GM23338 (cell line): ENCODE measurements at regions not wholly inside any gene's neighbourhood (a gene's known extent, or its start where the extent isn't known, plus 50 kb on each side); places are given as distances from the start of the nearest gene placed in this dataset.

ENCODE experiments used
- ATAC-seq: fragments of 200-7000 bp; cut with Tn5 transposase; 3 replicates; pipeline ENCODE4 v1.9.1; 2020
- DNase-seq: peaks from one replicate; pipeline ENCODE4 v3.0.0-alpha.2; 2015; ENCODE audit warnings: low spot score
- H2AFZ ChIP-seq: fragments of 200-600 bp; sonication (generic); 2 replicates; pipeline ENCODE4 v1.8.0; 2016; ENCODE audit warnings: antibody characterized with exemption, mild to moderate bottlenecking, moderate library complexity
- H3F3A ChIP-seq: fragments of 200-600 bp; sonication (generic); replicated peaks from 2 replicates; pipeline ENCODE4 v1.8.0; 2017; ENCODE audit warnings: antibody characterized with exemption, mixed run types, low read depth
- H3K27ac ChIP-seq: fragments of 200-600 bp; sonication (generic); 2 replicates; pipeline ENCODE4 v1.6.1; 2016; ENCODE audit warnings: low read depth
- H3K27me3 ChIP-seq: fragments of 200-600 bp; sonication (generic); 2 replicates; pipeline ENCODE4 v1.8.0; 2016; ENCODE audit warnings: mild to moderate bottlenecking, mixed run types, moderate library complexity; ENCODE audit not compliant: insufficient read depth
- H3K36me3 ChIP-seq: fragments of 200-600 bp; sonication (generic); 2 replicates; pipeline ENCODE4 v1.8.0; 2016; ENCODE audit warnings: mild to moderate bottlenecking; ENCODE audit not compliant: insufficient read depth
- H3K4me1 ChIP-seq: fragments of 200-600 bp; sonication (generic); 2 replicates; pipeline ENCODE4 v1.8.0; 2016; ENCODE audit warnings: mild to moderate bottlenecking, moderate library complexity; ENCODE audit not compliant: insufficient read depth
- H3K4me2 ChIP-seq: fragments of 200-600 bp; sonication (generic); 2 replicates; pipeline ENCODE4 v1.7.1; 2017; ENCODE audit warnings: mixed run types
- H3K4me3 ChIP-seq: fragments of 200-600 bp; sonication (generic); 2 replicates; pipeline ENCODE4 v1.6.1; 2016; ENCODE audit warnings: mixed run types
- H3K79me2 ChIP-seq: fragments of 200-600 bp; sonication (generic); replicated peaks from 2 replicates; pipeline ENCODE4 v1.8.0; 2017; ENCODE audit warnings: mild to moderate bottlenecking; ENCODE audit not compliant: insufficient read depth
- H3K9me2 ChIP-seq: fragments of 200-600 bp; sonication (generic); 2 replicates; pipeline ENCODE4 v1.8.0; 2017; ENCODE audit not compliant: insufficient read depth
- H4K20me1 ChIP-seq: fragments of 200-600 bp; sonication (generic); replicated peaks from 2 replicates; pipeline ENCODE4 v1.8.0; 2017; ENCODE audit warnings: mild to moderate bottlenecking; ENCODE audit not compliant: insufficient read depth
- H3K27ac Mint-ChIP-seq: 2 replicates; pipeline ENCODE4 v1.8.0; 2020; ENCODE audit warnings: inconsistent platforms, mild to moderate bottlenecking, moderate library complexity, mixed read lengths
- H3K27me3 Mint-ChIP-seq: 3 replicates; pipeline ENCODE4 v1.8.0; 2022; ENCODE audit warnings: low read depth, mild to moderate bottlenecking, moderate library complexity, mixed read lengths, inconsistent platforms; ENCODE audit not compliant: insufficient read depth, poor library complexity
- H3K36me3 Mint-ChIP-seq: 3 replicates; pipeline ENCODE4 v1.8.0; 2021; ENCODE audit warnings: low read depth, mild to moderate bottlenecking, inconsistent platforms, moderate library complexity, mixed read lengths
- H3K4me1 Mint-ChIP-seq: 3 replicates; pipeline ENCODE4 v1.8.0; 2020; ENCODE audit warnings: mild to moderate bottlenecking, inconsistent platforms, mixed read lengths
- H3K4me3 Mint-ChIP-seq: 3 replicates; pipeline ENCODE4 v1.8.0; 2021; ENCODE audit warnings: moderate library complexity, mild to moderate bottlenecking, inconsistent platforms, mixed read lengths
- H3K9me3 Mint-ChIP-seq: 3 replicates; pipeline ENCODE4 v1.8.0; 2020; ENCODE audit warnings: moderate library complexity, mild to moderate bottlenecking, inconsistent platforms, mixed read lengths
- CREB1 ChIP-seq: fragments of 250-450 bp; sonication (Bioruptor Pico); IDR thresholded peaks from 2 replicates; pipeline ENCODE4 v1.5.0; 2020; ENCODE audit warnings: low read depth, mild to moderate bottlenecking, moderate library complexity
- CTCF ChIP-seq, 2 experiments: fragments of 200-600 bp in 1 of 2; sonication (generic) in 1 of 2; conservative IDR thresholded peaks; 2 replicates each; pipeline versions ENCODE4 v1.5.1 to v1.6.1; 2016 to 2017; ENCODE audit warnings: antibody characterized with exemption in 2 of 2, low read depth in 2 of 2, mild to moderate bottlenecking in 2 of 2, moderate library complexity in 1 of 2
- EZH2 ChIP-seq: fragments of 200-600 bp; sonication (generic); IDR thresholded peaks from one replicate; pipeline ENCODE4 v1.8.0; 2017; ENCODE audit warnings: antibody characterized with exemption, mild to moderate bottlenecking, low read depth; ENCODE audit not compliant: unreplicated experiment
- EZH2phosphoT487 ChIP-seq: fragments of 200-600 bp; sonication (generic); IDR thresholded peaks from one replicate; pipeline ENCODE4 v1.8.1; 2018; ENCODE audit warnings: antibody characterized with exemption; ENCODE audit not compliant: unreplicated experiment
- JUNB ChIP-seq: IDR thresholded peaks from one replicate; pipeline ENCODE4 v1.6.1; 2016; ENCODE audit warnings: antibody characterized with exemption; ENCODE audit not compliant: unreplicated experiment
- NANOG ChIP-seq: IDR thresholded peaks from 2 replicates; pipeline ENCODE4 v1.6.1; 2016; ENCODE audit warnings: antibody characterized with exemption, borderline replicate concordance
- POLR2AphosphoS5 ChIP-seq: IDR thresholded peaks from 2 replicates; pipeline ENCODE4 v1.6.1; 2016; ENCODE audit warnings: antibody characterized with exemption, low read depth
- STAT1 ChIP-seq: IDR thresholded peaks from one replicate; pipeline ENCODE4 v1.6.1; 2016; ENCODE audit warnings: antibody characterized with exemption; ENCODE audit not compliant: unreplicated experiment
- ZNF114 ChIP-seq: fragments of 250-450 bp; sonication (Bioruptor Pico); IDR thresholded peaks from 2 replicates; pipeline ENCODE4 v1.5.0; 2020; ENCODE audit warnings: mild to moderate bottlenecking, moderate library complexity
- ZNF331 ChIP-seq: fragments of 250-450 bp; sonication (Bioruptor Pico); IDR thresholded peaks from 2 replicates; pipeline ENCODE4 v1.5.0; 2020; ENCODE audit warnings: low read depth, mild to moderate bottlenecking, moderate library complexity
- TF ChIP-seq, protein P1 (sequence below): IDR thresholded peaks from one replicate; pipeline ENCODE4 v1.6.1; 2018; ENCODE audit warnings: antibody characterized with exemption; ENCODE audit not compliant: unreplicated experiment
- TF ChIP-seq, protein P2 (sequence below): fragments of 250-450 bp; sonication (Bioruptor Pico); IDR thresholded peaks from 2 replicates; pipeline ENCODE4 v1.5.0; 2020; ENCODE audit warnings: mild to moderate bottlenecking, moderate library complexity
- TF ChIP-seq, protein P3 (sequence below): IDR thresholded peaks from 2 replicates; pipeline ENCODE4 v1.6.1; 2016; ENCODE audit warnings: antibody characterized with exemption

DNA sequence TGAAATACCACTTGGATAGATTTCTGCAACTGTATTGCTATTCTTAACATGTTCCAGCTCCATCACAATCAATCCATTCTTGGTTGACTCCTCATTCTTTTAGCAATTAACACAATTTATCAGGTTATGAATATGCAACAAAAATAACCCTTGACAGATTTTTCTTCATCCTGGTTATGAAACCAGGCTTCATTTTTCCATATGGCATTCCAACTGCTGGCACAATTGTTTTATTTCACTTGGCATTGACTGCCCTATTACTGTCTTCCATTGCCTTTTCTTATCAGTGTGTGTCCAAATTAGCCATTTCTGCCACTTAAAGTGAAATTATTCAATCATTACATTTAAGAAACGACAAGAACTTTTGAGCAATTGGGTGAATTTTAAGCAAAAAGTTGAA is 388.8 kb upstream of the EPHA5 start (continued):
- TF ChIP-seq CREB1 (no peak), POLR2AphosphoS5 (no peak)

DNA sequence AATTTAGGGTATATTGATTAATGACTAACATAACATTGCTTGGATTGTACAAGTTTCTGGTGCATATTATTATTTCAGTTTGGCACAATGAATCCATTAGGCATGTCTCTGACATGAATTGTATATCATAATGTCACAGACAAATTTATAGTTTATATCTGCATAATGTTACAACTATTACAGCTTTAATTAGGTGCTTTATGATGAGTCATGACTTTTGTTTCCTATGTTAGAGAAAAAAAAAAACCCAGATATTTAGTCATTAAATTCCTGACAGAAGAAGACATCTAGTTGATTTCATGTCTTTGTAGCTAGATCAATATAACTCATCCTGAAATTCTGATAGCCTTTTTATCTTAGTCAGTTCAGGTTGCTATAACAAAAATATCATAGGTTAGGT is 385.7 kb upstream of the EPHA5 start:
- DNase-seq (no peak), ATAC-seq (no peak)
- H3K79me2 ChIP-seq: no peaks in the 10 kb centered on the region
- no peaks in the 10 kb centered on the region for H4K20me1 ChIP-seq
- no peak overlapping the region for H3K4me3 Mint-ChIP-seq
- H2AFZ ChIP-seq: no peak overlapping the region
- no peak overlapping the region for H3K27ac Mint-ChIP-seq
- H3K4me1 Mint-ChIP-seq: no peaks in the 10 kb centered on the region
- no peak overlapping the region for H3K4me3 ChIP-seq
- no peak overlapping the region for H3K27ac ChIP-seq
- H3F3A ChIP-seq: no peaks in the 10 kb centered on the region
- H3K27me3 ChIP-seq: no peaks in the 10 kb centered on the region
- TF ChIP-seq CTCF (conservative IDR thresholded peaks at IDR 0.05; ENCODE audit: low read depth in 2 of 2) (no peak), POLR2AphosphoS5 (no peak), STAT1 (no peak), JUNB (no peak), EZH2 (no peak), ZNF331 (CRISPR knock-in tag) (no peak), NANOG (no peak), CREB1 (no peak), EZH2phosphoT487 (no peak), ZNF114 (CRISPR knock-in tag) (no peak)
- TF ChIP-seq, protein P1, sequence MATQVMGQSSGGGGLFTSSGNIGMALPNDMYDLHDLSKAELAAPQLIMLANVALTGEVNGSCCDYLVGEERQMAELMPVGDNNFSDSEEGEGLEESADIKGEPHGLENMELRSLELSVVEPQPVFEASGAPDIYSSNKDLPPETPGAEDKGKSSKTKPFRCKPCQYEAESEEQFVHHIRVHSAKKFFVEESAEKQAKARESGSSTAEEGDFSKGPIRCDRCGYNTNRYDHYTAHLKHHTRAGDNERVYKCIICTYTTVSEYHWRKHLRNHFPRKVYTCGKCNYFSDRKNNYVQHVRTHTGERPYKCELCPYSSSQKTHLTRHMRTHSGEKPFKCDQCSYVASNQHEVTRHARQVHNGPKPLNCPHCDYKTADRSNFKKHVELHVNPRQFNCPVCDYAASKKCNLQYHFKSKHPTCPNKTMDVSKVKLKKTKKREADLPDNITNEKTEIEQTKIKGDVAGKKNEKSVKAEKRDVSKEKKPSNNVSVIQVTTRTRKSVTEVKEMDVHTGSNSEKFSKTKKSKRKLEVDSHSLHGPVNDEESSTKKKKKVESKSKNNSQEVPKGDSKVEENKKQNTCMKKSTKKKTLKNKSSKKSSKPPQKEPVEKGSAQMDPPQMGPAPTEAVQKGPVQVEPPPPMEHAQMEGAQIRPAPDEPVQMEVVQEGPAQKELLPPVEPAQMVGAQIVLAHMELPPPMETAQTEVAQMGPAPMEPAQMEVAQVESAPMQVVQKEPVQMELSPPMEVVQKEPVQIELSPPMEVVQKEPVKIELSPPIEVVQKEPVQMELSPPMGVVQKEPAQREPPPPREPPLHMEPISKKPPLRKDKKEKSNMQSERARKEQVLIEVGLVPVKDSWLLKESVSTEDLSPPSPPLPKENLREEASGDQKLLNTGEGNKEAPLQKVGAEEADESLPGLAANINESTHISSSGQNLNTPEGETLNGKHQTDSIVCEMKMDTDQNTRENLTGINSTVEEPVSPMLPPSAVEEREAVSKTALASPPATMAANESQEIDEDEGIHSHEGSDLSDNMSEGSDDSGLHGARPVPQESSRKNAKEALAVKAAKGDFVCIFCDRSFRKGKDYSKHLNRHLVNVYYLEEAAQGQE: no peak
- TF ChIP-seq, protein P2, sequence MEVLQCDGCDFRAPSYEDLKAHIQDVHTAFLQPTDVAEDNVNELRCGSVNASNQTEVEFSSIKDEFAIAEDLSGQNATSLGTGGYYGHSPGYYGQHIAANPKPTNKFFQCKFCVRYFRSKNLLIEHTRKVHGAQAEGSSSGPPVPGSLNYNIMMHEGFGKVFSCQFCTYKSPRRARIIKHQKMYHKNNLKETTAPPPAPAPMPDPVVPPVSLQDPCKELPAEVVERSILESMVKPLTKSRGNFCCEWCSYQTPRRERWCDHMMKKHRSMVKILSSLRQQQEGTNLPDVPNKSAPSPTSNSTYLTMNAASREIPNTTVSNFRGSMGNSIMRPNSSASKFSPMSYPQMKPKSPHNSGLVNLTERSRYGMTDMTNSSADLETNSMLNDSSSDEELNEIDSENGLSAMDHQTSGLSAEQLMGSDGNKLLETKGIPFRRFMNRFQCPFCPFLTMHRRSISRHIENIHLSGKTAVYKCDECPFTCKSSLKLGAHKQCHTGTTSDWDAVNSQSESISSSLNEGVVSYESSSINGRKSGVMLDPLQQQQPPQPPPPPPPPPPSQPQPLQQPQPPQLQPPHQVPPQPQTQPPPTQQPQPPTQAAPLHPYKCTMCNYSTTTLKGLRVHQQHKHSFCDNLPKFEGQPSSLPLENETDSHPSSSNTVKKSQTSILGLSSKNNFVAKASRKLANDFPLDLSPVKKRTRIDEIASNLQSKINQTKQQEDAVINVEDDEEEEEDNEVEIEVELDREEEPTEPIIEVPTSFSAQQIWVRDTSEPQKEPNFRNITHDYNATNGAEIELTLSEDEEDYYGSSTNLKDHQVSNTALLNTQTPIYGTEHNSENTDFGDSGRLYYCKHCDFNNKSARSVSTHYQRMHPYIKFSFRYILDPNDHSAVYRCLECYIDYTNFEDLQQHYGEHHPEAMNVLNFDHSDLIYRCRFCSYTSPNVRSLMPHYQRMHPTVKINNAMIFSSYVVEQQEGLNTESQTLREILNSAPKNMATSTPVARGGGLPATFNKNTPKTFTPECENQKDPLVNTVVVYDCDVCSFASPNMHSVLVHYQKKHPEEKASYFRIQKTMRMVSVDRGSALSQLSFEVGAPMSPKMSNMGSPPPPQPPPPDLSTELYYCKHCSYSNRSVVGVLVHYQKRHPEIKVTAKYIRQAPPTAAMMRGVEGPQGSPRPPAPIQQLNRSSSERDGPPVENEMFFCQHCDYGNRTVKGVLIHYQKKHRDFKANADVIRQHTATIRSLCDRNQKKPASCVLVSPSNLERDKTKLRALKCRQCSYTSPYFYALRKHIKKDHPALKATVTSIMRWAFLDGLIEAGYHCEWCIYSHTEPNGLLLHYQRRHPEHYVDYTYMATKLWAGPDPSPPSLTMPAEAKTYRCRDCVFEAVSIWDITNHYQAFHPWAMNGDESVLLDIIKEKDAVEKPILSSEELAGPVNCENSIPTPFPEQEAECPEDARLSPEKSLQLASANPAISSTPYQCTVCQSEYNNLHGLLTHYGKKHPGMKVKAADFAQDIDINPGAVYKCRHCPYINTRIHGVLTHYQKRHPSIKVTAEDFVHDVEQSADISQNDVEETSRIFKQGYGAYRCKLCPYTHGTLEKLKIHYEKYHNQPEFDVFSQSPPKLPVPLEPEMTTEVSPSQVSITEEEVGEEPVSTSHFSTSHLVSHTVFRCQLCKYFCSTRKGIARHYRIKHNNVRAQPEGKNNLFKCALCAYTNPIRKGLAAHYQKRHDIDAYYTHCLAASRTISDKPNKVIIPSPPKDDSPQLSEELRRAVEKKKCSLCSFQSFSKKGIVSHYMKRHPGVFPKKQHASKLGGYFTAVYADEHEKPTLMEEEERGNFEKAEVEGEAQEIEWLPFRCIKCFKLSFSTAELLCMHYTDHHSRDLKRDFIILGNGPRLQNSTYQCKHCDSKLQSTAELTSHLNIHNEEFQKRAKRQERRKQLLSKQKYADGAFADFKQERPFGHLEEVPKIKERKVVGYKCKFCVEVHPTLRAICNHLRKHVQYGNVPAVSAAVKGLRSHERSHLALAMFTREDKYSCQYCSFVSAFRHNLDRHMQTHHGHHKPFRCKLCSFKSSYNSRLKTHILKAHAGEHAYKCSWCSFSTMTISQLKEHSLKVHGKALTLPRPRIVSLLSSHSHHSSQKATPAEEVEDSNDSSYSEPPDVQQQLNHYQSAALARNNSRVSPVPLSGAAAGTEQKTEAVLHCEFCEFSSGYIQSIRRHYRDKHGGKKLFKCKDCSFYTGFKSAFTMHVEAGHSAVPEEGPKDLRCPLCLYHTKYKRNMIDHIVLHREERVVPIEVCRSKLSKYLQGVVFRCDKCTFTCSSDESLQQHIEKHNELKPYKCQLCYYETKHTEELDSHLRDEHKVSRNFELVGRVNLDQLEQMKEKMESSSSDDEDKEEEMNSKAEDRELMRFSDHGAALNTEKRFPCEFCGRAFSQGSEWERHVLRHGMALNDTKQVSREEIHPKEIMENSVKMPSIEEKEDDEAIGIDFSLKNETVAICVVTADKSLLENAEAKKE (CRISPR knock-in tag): no peak
- TF ChIP-seq, protein P3, sequence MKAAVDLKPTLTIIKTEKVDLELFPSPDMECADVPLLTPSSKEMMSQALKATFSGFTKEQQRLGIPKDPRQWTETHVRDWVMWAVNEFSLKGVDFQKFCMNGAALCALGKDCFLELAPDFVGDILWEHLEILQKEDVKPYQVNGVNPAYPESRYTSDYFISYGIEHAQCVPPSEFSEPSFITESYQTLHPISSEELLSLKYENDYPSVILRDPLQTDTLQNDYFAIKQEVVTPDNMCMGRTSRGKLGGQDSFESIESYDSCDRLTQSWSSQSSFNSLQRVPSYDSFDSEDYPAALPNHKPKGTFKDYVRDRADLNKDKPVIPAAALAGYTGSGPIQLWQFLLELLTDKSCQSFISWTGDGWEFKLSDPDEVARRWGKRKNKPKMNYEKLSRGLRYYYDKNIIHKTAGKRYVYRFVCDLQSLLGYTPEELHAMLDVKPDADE: no peak
- no peak overlapping the region for H3K4me2 ChIP-seq
- H3K9me3 Mint-ChIP-seq: no peaks in the 10 kb centered on the region
- no peaks in the 10 kb centered on the region for H3K36me3 ChIP-seq
- no peaks in the 10 kb centered on the region for H3K27me3 Mint-ChIP-seq
- H3K36me3 Mint-ChIP-seq: no peaks in the 10 kb centered on the region
- 0 out of 2 replicates have a peak, but pooled peaks cover 6% of the 10 kb centered on the region for H3K9me2 ChIP-seq
- H3K4me1 ChIP-seq: no peaks in the 10 kb centered on the region
